ENCODE measurements at regions not wholly inside any gene's neighbourhood (a gene's known extent, or its start where the extent isn't known, plus 50 kb on each side); places are given as distances from the start of the nearest gene placed in this dataset.

DNA sequence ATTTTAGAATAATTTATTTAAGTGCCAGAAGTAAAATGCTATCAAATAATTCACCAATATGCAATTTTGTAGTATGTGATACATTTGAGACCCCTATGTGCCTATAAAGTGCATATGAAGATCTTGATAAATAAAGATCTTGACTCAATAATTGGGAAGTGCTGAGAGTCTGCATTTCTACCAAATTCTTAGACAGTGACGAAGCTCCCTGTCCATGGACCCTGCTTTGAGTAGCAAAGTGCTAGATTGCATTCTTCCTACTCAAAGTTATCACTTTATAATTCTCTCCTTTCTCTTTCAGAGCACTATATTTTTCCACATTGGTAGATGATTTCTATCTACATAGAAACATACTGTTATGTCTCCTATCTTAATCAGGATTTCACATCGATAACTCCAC lies 1393.9 kb downstream of the ARAP2 start:
- no peak overlapping the region for H3K56ac ChIP-seq (ENCODE audit: insufficient read length, low read depth, low read length)
- H3K9me3 ChIP-seq (ENCODE audit: control insufficient read depth, low read depth, low read length) = no peaks in the 10 kb centered on the region
- no peak overlapping the region for H3K14ac ChIP-seq (ENCODE audit: insufficient read depth, low read length)
- no peak overlapping the region for H4K91ac ChIP-seq (ENCODE audit: insufficient read length, low read depth, low read length)
- H4K20me1 ChIP-seq (ENCODE audit: control insufficient read depth, insufficient read depth, insufficient read length) = no peaks in the 10 kb centered on the region
- H3T11ph ChIP-seq (ENCODE audit: low read length) = no peak overlapping the region
- H3K27me3 ChIP-seq (ENCODE audit: insufficient read depth, low read length) = no peaks in the 10 kb centered on the region
- no peak overlapping the region for H2BK5ac ChIP-seq (ENCODE audit: insufficient read length, low read length)
- H3K4me2 ChIP-seq (ENCODE audit: insufficient read depth, insufficient read length, low read length) = no peak overlapping the region
- no peak overlapping the region for H3K4ac ChIP-seq (ENCODE audit: low read depth, low read length)
- H3K79me2 ChIP-seq (ENCODE audit: insufficient read depth, low read length) = no peaks in the 10 kb centered on the region
- Mint-ChIP-seq H3K4me1 (no peaks in the 10 kb centered on the region), H3K4me3 (no peak overlapping the region), H3K36me3 (ENCODE audit: insufficient read depth in 1 of 3, low read depth in 3 of 3) (no peaks in the 10 kb centered on the region), H3K9me3 (no peaks in the 10 kb centered on the region), H3K27ac (no peak overlapping the region), H3K27me3 (ENCODE audit: low read depth) (no peaks in the 10 kb centered on the region)
- H3K9ac ChIP-seq (ENCODE audit: extremely low read depth, insufficient read length, low read length) = no peak overlapping the region
- no peak overlapping the region for H2BK15ac ChIP-seq (ENCODE audit: low read depth, low read length)
- no peak overlapping the region for H2AK5ac ChIP-seq (ENCODE audit: insufficient read length, low read length)
- H4K5ac ChIP-seq (ENCODE audit: insufficient read length, low read depth, low read length) = no peak overlapping the region
- H3K23me2 ChIP-seq (ENCODE audit: insufficient read length, low read depth, low read length, poor library complexity, severe bottlenecking) = no peaks in the 10 kb centered on the region
- H4K8ac ChIP-seq (replicated peaks; ENCODE audit: insufficient read length, low read depth, low read length) = no peak overlapping the region
- H2BK120ac ChIP-seq (ENCODE audit: low read depth, low read length, poor library complexity, severe bottlenecking) = no peak overlapping the region
- no peak for DNase-seq
- no peaks in the 10 kb centered on the region for H3K4me1 ChIP-seq (ENCODE audit: insufficient read depth, low read length)
- no peak overlapping the region for H2AFZ ChIP-seq (ENCODE audit: low read length)
- no CpG with 5 or more reads among the region's 2 CpGs for WGBS (ENCODE audit: extremely low coverage, insufficient read length, low lambda C conversion rate)
- H3K18ac ChIP-seq (ENCODE audit: insufficient read length, low read depth, low read length) = no peak overlapping the region
- TF ChIP-seq, protein P1, sequence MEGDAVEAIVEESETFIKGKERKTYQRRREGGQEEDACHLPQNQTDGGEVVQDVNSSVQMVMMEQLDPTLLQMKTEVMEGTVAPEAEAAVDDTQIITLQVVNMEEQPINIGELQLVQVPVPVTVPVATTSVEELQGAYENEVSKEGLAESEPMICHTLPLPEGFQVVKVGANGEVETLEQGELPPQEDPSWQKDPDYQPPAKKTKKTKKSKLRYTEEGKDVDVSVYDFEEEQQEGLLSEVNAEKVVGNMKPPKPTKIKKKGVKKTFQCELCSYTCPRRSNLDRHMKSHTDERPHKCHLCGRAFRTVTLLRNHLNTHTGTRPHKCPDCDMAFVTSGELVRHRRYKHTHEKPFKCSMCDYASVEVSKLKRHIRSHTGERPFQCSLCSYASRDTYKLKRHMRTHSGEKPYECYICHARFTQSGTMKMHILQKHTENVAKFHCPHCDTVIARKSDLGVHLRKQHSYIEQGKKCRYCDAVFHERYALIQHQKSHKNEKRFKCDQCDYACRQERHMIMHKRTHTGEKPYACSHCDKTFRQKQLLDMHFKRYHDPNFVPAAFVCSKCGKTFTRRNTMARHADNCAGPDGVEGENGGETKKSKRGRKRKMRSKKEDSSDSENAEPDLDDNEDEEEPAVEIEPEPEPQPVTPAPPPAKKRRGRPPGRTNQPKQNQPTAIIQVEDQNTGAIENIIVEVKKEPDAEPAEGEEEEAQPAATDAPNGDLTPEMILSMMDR (conservative IDR thresholded peaks at IDR 0.05) = no peak
- no peak overlapping the region for H3K27ac ChIP-seq (ENCODE audit: insufficient read length, low read depth, low read length)
- H2BK20ac ChIP-seq (ENCODE audit: low read depth, low read length, poor library complexity, severe bottlenecking) = no peak overlapping the region
- H3K79me1 ChIP-seq (ENCODE audit: insufficient read depth, low read depth, low read length, poor library complexity, severe bottlenecking) = no peaks in the 10 kb centered on the region
- no peak overlapping the region for H2BK12ac ChIP-seq (ENCODE audit: insufficient read length, low read depth, low read length)
- H3K23ac ChIP-seq (ENCODE audit: insufficient read length, low read depth, low read length) = no peak overlapping the region

All from H9 (cell line).